SU-DHL-6 (cell line): ENCODE measurements at regions not wholly inside any gene's neighbourhood (a gene's known extent, or its start where the extent isn't known, plus 50 kb on each side); places are given as distances from the start of the nearest gene placed in this dataset.

Experiments
- CTCF ChIP-seq: fragments of 200-600 bp; sonication (generic); IDR thresholded peaks from one replicate; pipeline ENCODE4 v1.5.1; 2017; ENCODE audit warnings: antibody characterized with exemption, mild to moderate bottlenecking, low read length, moderate library complexity; ENCODE audit not compliant: insufficient read depth, poor library complexity, severe bottlenecking
- EZH2phosphoT487 ChIP-seq: fragments of 200-600 bp; sonication (generic), shearing (Covaris generic); conservative IDR thresholded peaks from 2 replicates; pipeline ENCODE4 v1.6.1; 2018; ENCODE audit warnings: mild to moderate bottlenecking, antibody characterized with exemption, low read length, moderate library complexity, mixed read lengths

DNA sequence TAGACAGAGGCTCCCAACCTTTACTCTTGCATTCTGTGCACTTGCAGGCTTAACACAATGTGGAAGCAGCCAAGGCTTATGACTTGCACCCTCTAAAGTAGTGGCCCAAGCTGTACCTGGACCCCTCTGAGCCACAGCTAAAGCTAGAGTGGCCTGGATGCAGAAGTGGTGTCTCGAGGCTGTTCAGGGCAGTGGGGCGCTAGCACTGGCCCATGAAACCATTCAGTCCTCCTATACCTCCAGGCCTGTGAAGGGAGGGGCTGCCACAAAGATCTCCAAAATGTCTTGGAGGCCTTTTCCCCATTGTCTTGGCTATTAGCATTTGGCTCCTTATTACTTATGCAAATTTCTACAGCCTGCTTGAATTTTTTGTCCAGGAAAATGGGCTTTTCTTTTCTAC is 207.7 kb downstream of the OSR1 start:
- TF ChIP-seq CTCF (no peak), EZH2phosphoT487 (no peak)
